IPS-18a (cell line): ENCODE measurements at regions not wholly inside any gene's neighbourhood (a gene's known extent, or its start where the extent isn't known, plus 50 kb on each side); places are given as distances from the start of the nearest gene placed in this dataset.

Experiments used
- H3K27ac ChIP-seq: one replicate; pipeline ENCODE4 v1.5.1; 2013; ENCODE audit warnings: low read length
- H3K27me3 ChIP-seq: one replicate; pipeline ENCODE4 v1.6.1; 2013; ENCODE audit warnings: mild to moderate bottlenecking, low read length; ENCODE audit not compliant: control insufficient read depth, insufficient read depth
- H3K36me3 ChIP-seq: one replicate; pipeline ENCODE4 v1.6.1; 2013; ENCODE audit warnings: low read depth, low read length; ENCODE audit not compliant: control insufficient read depth
- H3K4me1 ChIP-seq: one replicate; pipeline ENCODE4 v1.6.1; 2013; ENCODE audit warnings: low read depth, low read length; ENCODE audit not compliant: control insufficient read depth
- H3K4me3 ChIP-seq: one replicate; pipeline ENCODE4 v1.5.1; 2013; ENCODE audit warnings: low read length
- H3K9ac ChIP-seq: one replicate; pipeline ENCODE4 v1.6.1; 2013; ENCODE audit warnings: mild to moderate bottlenecking, low read length, moderate library complexity
- H3K9me3 ChIP-seq: one replicate; pipeline ENCODE4 v1.6.1; 2013; ENCODE audit warnings: low read depth, low read length; ENCODE audit not compliant: control insufficient read depth

DNA sequence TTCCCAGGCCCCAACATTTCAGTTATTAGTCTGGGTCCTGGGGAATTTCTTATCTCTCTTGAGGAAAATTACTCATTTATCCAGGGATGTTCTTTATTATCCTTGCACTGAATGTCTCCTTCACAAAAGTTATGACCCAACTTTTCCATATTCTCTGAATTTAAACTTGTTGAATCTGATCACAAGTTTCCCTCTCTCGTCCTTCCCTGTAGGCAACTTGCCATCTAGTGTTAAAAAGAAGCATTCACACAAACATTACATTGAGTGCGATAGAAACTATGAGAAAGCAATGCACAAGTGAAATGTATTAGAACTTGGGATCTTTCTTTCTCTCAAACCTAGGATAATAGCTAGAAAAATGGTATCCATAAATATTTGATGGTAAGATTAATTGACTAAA lies 608.4 kb downstream of the FSCB start:
- H3K27ac ChIP-seq, result no peak overlapping the region
- no peaks in the 10 kb centered on the region for H3K27me3 ChIP-seq
- no peak overlapping the region for H3K4me3 ChIP-seq
- no peaks in the 10 kb centered on the region for H3K36me3 ChIP-seq
- H3K4me1 ChIP-seq, result peaks cover 5% of the 10 kb centered on the region
- H3K9me3 ChIP-seq, result no peaks in the 10 kb centered on the region
- H3K9ac ChIP-seq, result no peak overlapping the region

GRCh38 chr14:43896044-43896443 lies 611.0 kb downstream of the FSCB start:
- H3K27me3 ChIP-seq, result no peaks in the 10 kb centered on the region
- H3K4me3 ChIP-seq, result no peak overlapping the region
- no peak overlapping the region for H3K27ac ChIP-seq
- H3K9me3 ChIP-seq, result no peaks in the 10 kb centered on the region
- no peaks in the 10 kb centered on the region for H3K36me3 ChIP-seq
- H3K4me1 ChIP-seq, result peaks cover 5% of the 10 kb centered on the region
- no peak overlapping the region for H3K9ac ChIP-seq

GRCh38 chr14:43894534-43894933 lies 612.5 kb downstream of the FSCB start:
- Histone ChIP-seq H3K36me3 (no peaks in the 10 kb centered on the region), H3K27me3 (no peaks in the 10 kb centered on the region), H3K9me3 (no peaks in the 10 kb centered on the region), H3K4me3 (no peak overlapping the region), H3K27ac (no peak overlapping the region), H3K9ac (no peak overlapping the region), H3K4me1 (no peaks in the 10 kb centered on the region)

GRCh38 chr14:43887523-43887922 lies 619.6 kb downstream of the FSCB start:
- Histone ChIP-seq H3K9ac (no peak overlapping the region), H3K27me3 (no peaks in the 10 kb centered on the region), H3K9me3 (no peaks in the 10 kb centered on the region), H3K4me1 (no peaks in the 10 kb centered on the region), H3K4me3 (no peak overlapping the region), H3K36me3 (no peaks in the 10 kb centered on the region), H3K27ac (no peak overlapping the region)

- no peak overlapping the region for H3K27ac ChIP-seq
- H3K27me3 ChIP-seq, result no peaks in the 10 kb centered on the region
- H3K9ac ChIP-seq, result no peak overlapping the region
- H3K9me3 ChIP-seq, result no peaks in the 10 kb centered on the region
- no peaks in the 10 kb centered on the region for H3K36me3 ChIP-seq
- H3K4me3 ChIP-seq, result no peak overlapping the region
- H3K4me1 ChIP-seq, result peaks cover 8% of the 10 kb centered on the region
Measured at GRCh38 chr14:43877351-43877960, 629.6 kb downstream of the FSCB start.

- H3K9me3 ChIP-seq, result no peaks in the 10 kb centered on the region
- H3K27ac ChIP-seq, result no peak overlapping the region
- H3K4me1 ChIP-seq, result peaks cover 15% of the 10 kb centered on the region
- no peaks in the 10 kb centered on the region for H3K27me3 ChIP-seq
- H3K36me3 ChIP-seq, result no peaks in the 10 kb centered on the region
- H3K4me3 ChIP-seq, result no peak overlapping the region
- no peak overlapping the region for H3K9ac ChIP-seq
Measured at GRCh38 chr14:43872752-43873655, 634.1 kb downstream of the FSCB start.

DNA sequence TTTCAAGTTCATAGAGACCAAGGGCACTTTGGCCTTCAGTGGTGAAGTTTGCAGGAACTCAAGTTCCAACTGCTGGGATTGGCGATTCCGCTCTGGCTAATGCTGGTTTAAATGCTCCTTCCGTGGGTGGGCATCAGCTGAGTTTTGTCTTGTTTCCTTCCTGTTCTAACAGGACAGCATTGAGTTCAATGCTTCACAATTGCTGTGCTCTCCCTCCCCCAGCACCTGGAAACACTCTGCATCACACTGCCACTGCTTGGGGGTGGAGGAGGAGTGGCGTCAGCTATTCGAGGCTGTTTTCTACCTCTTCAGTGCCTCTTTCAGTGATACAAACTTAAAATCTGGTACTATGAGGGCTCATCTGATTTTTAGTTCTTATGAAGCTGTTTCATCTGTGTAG lies 634.9 kb downstream of the FSCB start:
- Histone ChIP-seq H3K27me3 (no peaks in the 10 kb centered on the region), H3K4me3 (no peak overlapping the region), H3K9me3 (no peaks in the 10 kb centered on the region), H3K36me3 (no peaks in the 10 kb centered on the region), H3K9ac (no peak overlapping the region), H3K27ac (no peak overlapping the region), H3K4me1 (peaks cover 15% of the 10 kb centered on the region)

- Histone ChIP-seq H3K9me3 (no peaks in the 10 kb centered on the region), H3K27me3 (no peaks in the 10 kb centered on the region), H3K27ac (no peak overlapping the region), H3K4me1 (peaks cover 5% of the 10 kb centered on the region), H3K36me3 (no peaks in the 10 kb centered on the region), H3K4me3 (no peak overlapping the region), H3K9ac (no peak overlapping the region)
Measured at GRCh38 chr14:43858981-43859380, 648.1 kb downstream of the FSCB start.

- H3K4me1 ChIP-seq, result peaks cover 5% of the 10 kb centered on the region
- no peak overlapping the region for H3K9ac ChIP-seq
- H3K4me3 ChIP-seq, result no peak overlapping the region
- no peaks in the 10 kb centered on the region for H3K9me3 ChIP-seq
- H3K36me3 ChIP-seq, result no peaks in the 10 kb centered on the region
- no peak overlapping the region for H3K27ac ChIP-seq
- H3K27me3 ChIP-seq, result no peaks in the 10 kb centered on the region
Measured at GRCh38 chr14:43855556-43855955, 651.5 kb downstream of the FSCB start.

- H3K27me3 ChIP-seq, result no peaks in the 10 kb centered on the region
- H3K4me3 ChIP-seq, result no peak overlapping the region
- no peak overlapping the region for H3K27ac ChIP-seq
- no peaks in the 10 kb centered on the region for H3K4me1 ChIP-seq
- H3K9ac ChIP-seq, result no peak overlapping the region
- no peaks in the 10 kb centered on the region for H3K36me3 ChIP-seq
- no peaks in the 10 kb centered on the region for H3K9me3 ChIP-seq
Measured at GRCh38 chr14:43853541-43853940, 653.5 kb downstream of the FSCB start.

- Histone ChIP-seq H3K36me3 (no peaks in the 10 kb centered on the region), H3K9ac (no peak overlapping the region), H3K27me3 (no peaks in the 10 kb centered on the region), H3K4me3 (no peak overlapping the region), H3K4me1 (no peaks in the 10 kb centered on the region), H3K27ac (no peak overlapping the region), H3K9me3 (peaks cover 2% of the 10 kb centered on the region)
Measured at GRCh38 chr14:43803076-43803689, 703.9 kb downstream of the FSCB start.
